PC-3 (cell line): ENCODE measurements at regions not wholly inside any gene's neighbourhood (a gene's known extent, or its start where the extent isn't known, plus 50 kb on each side); places are given as distances from the start of the nearest gene placed in this dataset.

ENCODE experiments used
- ATAC-seq: fragments of 200-7000 bp; cut with Tn5 transposase; 2 replicates; pipeline ENCODE4 v1.9.1; 2020; ENCODE audit warnings: mild to moderate bottlenecking, moderate library complexity
- BruUV-seq: library from RNA; stranded (reverse); fragments of 400-500 nt; replicated peaks from 2 replicates; lab custom pipeline; 2021; lab: Mats Ljungman, UMichigan
- CTCF ChIA-PET: fragments of 300-600 bp; sonication (Branson Sonifier 250); formaldehyde crosslinking; loops from one replicate; lab custom pipeline; 2022; ENCODE audit warnings: antibody characterized with exemption; lab: Charles Lee
- POLR2A ChIA-PET: fragments of 300-600 bp; sonication (Branson Sonifier 250); formaldehyde crosslinking; loops from one replicate; lab custom pipeline; 2022; ENCODE audit warnings: antibody characterized with exemption; ENCODE audit not compliant: unreplicated experiment; lab: Charles Lee
- DNase-seq: peaks from one replicate; pipeline ENCODE4 v3.0.0-alpha.2; 2015
- H2AFZ ChIP-seq: fragments of 300-600 bp; sonication (generic); 2 replicates; pipeline ENCODE4 v1.6.0; 2016; ENCODE audit warnings: antibody characterized with exemption, low read length
- H3F3A ChIP-seq: fragments of 300-600 bp; sonication (generic); one replicate; pipeline ENCODE4 v1.6.0; 2017; ENCODE audit warnings: antibody characterized with exemption, low read length, control low read depth, mild to moderate bottlenecking; ENCODE audit not compliant: unreplicated experiment
- H3K27ac ChIP-seq: fragments of 300-600 bp; sonication (generic); 2 replicates; pipeline ENCODE4 v1.5.1; 2016; ENCODE audit warnings: mild to moderate bottlenecking, low read length
- H3K27me3 ChIP-seq: fragments of 300-600 bp; sonication (generic); 2 replicates; pipeline ENCODE4 v1.6.1; 2016; ENCODE audit warnings: low read length, mixed read lengths
- H3K36me3 ChIP-seq: fragments of 300-600 bp; sonication (generic); 2 replicates; pipeline ENCODE4 v1.6.1; 2016; ENCODE audit warnings: low read depth, mixed run types, low read length, mixed read lengths
- H3K4me1 ChIP-seq: fragments of 300-600 bp; sonication (generic); 2 replicates; pipeline ENCODE4 v1.5.1; 2016; ENCODE audit warnings: low read length; ENCODE audit not compliant: insufficient read depth
- H3K4me2 ChIP-seq: fragments of 300-600 bp; sonication (generic); 2 replicates; pipeline ENCODE4 v1.6.0; 2016; ENCODE audit warnings: low read length
- H3K4me3 ChIP-seq: fragments of 300-600 bp; sonication (generic); 2 replicates; pipeline ENCODE4 v1.5.1; 2016; ENCODE audit warnings: mild to moderate bottlenecking, low read length, mixed read lengths
- H3K79me2 ChIP-seq: fragments of 300-600 bp; sonication (generic); 2 replicates; pipeline ENCODE4 v1.6.1; 2017; ENCODE audit warnings: low read length, mixed read lengths
- H3K9ac ChIP-seq: fragments of 300-600 bp; sonication (generic); 2 replicates; pipeline ENCODE4 v1.6.0; 2016; ENCODE audit warnings: mild to moderate bottlenecking, low read length
- H3K9me2 ChIP-seq: fragments of 300-600 bp; sonication (generic); replicated peaks from 2 replicates; pipeline ENCODE4 v1.6.1; 2016; ENCODE audit warnings: mixed run types, low read length, mixed read lengths
- H3K9me3 ChIP-seq: fragments of 300-600 bp; sonication (generic); 2 replicates; pipeline ENCODE4 v1.6.1; 2016; ENCODE audit warnings: low read length, mixed read lengths
- H4K20me1 ChIP-seq: fragments of 300-600 bp; sonication (generic); 2 replicates; pipeline ENCODE4 v1.6.1; 2016; ENCODE audit warnings: low read length, mixed read lengths
- EZH2 ChIP-seq: fragments of 300-600 bp; sonication (generic); IDR thresholded peaks from one replicate; pipeline ENCODE4 v1.6.1; 2017; ENCODE audit warnings: antibody characterized with exemption, mild to moderate bottlenecking, low read length; ENCODE audit not compliant: unreplicated experiment
- EZH2phosphoT487 ChIP-seq: fragments of 300-600 bp; sonication (generic); IDR thresholded peaks from 2 replicates; pipeline ENCODE4 v1.6.1; 2018; ENCODE audit warnings: mild to moderate bottlenecking, antibody characterized with exemption, low read length, borderline replicate concordance
- intact Hi-C: fragments of 100-400 bp; cut with micrococcal nuclease; formaldehyde crosslinking; loops from 2 replicates; pipeline ENCODE4 v1.9.0; 2023
- TF ChIP-seq, protein P1 (sequence below): fragments of 300-600 bp; sonication (generic); conservative IDR thresholded peaks from 2 replicates; pipeline ENCODE4 v1.5.1; 2017; ENCODE audit warnings: antibody characterized with exemption, low read depth, mild to moderate bottlenecking, low read length

DNA sequence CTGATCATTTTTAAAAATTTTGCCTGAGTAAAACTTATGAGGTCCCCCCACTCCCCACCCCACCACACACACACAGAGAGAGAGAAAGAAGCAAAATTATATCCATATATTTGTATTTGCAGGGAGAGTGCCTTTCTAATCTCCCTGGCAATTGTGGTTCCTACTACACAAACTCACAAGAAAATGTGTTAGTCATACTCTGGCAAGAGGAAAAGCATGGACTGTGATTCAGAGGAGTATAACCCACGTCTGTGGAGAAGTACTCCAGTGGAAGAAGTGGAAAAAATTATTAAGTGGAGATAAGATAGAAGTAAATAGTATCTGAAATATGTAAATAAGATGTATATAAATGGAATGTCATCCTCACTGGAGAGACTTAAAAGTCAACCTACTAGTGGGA lies 114.0 kb downstream of the DSEL start:
- H3K27ac ChIP-seq = no peak overlapping the region
- H3F3A ChIP-seq = no peaks in the 10 kb centered on the region
- no peaks in the 10 kb centered on the region for H3K27me3 ChIP-seq
- DNase-seq = peak; percentile 42
- no peaks in the 10 kb centered on the region for H3K9me2 ChIP-seq
- BruUV-seq = no TSS peak
- TF ChIP-seq EZH2 = no peak
- TF ChIP-seq EZH2phosphoT487 = no peak
- TF ChIP-seq, protein P1, sequence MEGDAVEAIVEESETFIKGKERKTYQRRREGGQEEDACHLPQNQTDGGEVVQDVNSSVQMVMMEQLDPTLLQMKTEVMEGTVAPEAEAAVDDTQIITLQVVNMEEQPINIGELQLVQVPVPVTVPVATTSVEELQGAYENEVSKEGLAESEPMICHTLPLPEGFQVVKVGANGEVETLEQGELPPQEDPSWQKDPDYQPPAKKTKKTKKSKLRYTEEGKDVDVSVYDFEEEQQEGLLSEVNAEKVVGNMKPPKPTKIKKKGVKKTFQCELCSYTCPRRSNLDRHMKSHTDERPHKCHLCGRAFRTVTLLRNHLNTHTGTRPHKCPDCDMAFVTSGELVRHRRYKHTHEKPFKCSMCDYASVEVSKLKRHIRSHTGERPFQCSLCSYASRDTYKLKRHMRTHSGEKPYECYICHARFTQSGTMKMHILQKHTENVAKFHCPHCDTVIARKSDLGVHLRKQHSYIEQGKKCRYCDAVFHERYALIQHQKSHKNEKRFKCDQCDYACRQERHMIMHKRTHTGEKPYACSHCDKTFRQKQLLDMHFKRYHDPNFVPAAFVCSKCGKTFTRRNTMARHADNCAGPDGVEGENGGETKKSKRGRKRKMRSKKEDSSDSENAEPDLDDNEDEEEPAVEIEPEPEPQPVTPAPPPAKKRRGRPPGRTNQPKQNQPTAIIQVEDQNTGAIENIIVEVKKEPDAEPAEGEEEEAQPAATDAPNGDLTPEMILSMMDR = no peak
- no peaks in the 10 kb centered on the region for H3K79me2 ChIP-seq
- no peak overlapping the region for H2AFZ ChIP-seq
- no peak overlapping the region for H3K4me2 ChIP-seq
- no peaks in the 10 kb centered on the region for H4K20me1 ChIP-seq
- intact Hi-C loops = no loop called here
- H3K9me3 ChIP-seq = no peaks in the 10 kb centered on the region
- POLR2A ChIA-PET = no interaction called here
- ATAC-seq = peak; percentile 53; the same call in 1 of the 2 replicates
- CTCF ChIA-PET = no interaction called here
- H3K36me3 ChIP-seq = no peaks in the 10 kb centered on the region
- no peak overlapping the region for H3K9ac ChIP-seq
- H3K4me1 ChIP-seq = peaks cover 6% of the 10 kb centered on the region; the same call in 1 of the 2 replicates
- no peak overlapping the region for H3K4me3 ChIP-seq

- Histone ChIP-seq H3K27ac (no peak overlapping the region), H3K79me2 (no peaks in the 10 kb centered on the region)
These were observed 115.9 kb downstream of the DSEL start for GRCh38 chr18:67400502-67401117.

GRCh38 chr18:67386032-67386431 lies 130.5 kb downstream of the DSEL start:
- peak; percentile 35 for ATAC-seq
- Histone ChIP-seq H3K4me2 (no peak overlapping the region), H3K27me3 (no peaks in the 10 kb centered on the region), H3K27ac (no peak overlapping the region), H3K79me2 (no peaks in the 10 kb centered on the region), H2AFZ (no peak overlapping the region), H3K9me3 (no peaks in the 10 kb centered on the region), H3K4me1 (peaks cover 6% of the 10 kb centered on the region), H3F3A (peaks cover 7% of the 10 kb centered on the region), H3K36me3 (no peaks in the 10 kb centered on the region), H3K9me2 (no peaks in the 10 kb centered on the region), H3K9ac (no peak overlapping the region), H4K20me1 (no peaks in the 10 kb centered on the region), H3K4me3 (no peak overlapping the region)
- intact Hi-C loops = no loop called here
- peak; percentile 47 for DNase-seq
- BruUV-seq = no TSS peak
- ChIA-PET CTCF (no interaction called here), POLR2A (no interaction called here)
- TF ChIP-seq, protein P1 = no peak
- TF ChIP-seq EZH2 = no peak
- no peak for TF ChIP-seq EZH2phosphoT487

More at GRCh38 chr18:67400502-67401117, 115.9 kb downstream of the DSEL start:
- ATAC-seq = no peak
- DNase-seq = no peak
- Histone ChIP-seq H3F3A (no peaks in the 10 kb centered on the region), H4K20me1 (no peaks in the 10 kb centered on the region), H3K36me3 (no peaks in the 10 kb centered on the region), H3K4me1 (peaks cover 6% of the 10 kb centered on the region; the same call in 1 of the 2 replicates), H3K9me2 (no peaks in the 10 kb centered on the region), H3K9me3 (no peaks in the 10 kb centered on the region), H3K4me3 (no peak overlapping the region), H2AFZ (no peak overlapping the region), H3K4me2 (no peak overlapping the region), H3K27me3 (no peaks in the 10 kb centered on the region), H3K9ac (no peak overlapping the region)
- BruUV-seq = no TSS peak
- ChIA-PET CTCF (no interaction called here), POLR2A (no interaction called here)
- intact Hi-C loops = no loop called here
- TF ChIP-seq EZH2 = no peak
- no peak for TF ChIP-seq EZH2phosphoT487
- TF ChIP-seq, protein P1 = no peak
